IPS-NIHi11 (cell line): ENCODE measurements at regions not wholly inside any gene's neighbourhood (a gene's known extent, or its start where the extent isn't known, plus 50 kb on each side); places are given as distances from the start of the nearest gene placed in this dataset.
"Not testable (repeated sequence)": the region's sequence is repeated elsewhere in the genome, so short reads cannot be mapped to it uniquely, and the experiment has no call there.

Source experiments
- DNase-seq: peaks from one replicate; pipeline ENCODE4 v3.0.0; 2012; ENCODE audit warnings: mixed read lengths, low spot score

DNA sequence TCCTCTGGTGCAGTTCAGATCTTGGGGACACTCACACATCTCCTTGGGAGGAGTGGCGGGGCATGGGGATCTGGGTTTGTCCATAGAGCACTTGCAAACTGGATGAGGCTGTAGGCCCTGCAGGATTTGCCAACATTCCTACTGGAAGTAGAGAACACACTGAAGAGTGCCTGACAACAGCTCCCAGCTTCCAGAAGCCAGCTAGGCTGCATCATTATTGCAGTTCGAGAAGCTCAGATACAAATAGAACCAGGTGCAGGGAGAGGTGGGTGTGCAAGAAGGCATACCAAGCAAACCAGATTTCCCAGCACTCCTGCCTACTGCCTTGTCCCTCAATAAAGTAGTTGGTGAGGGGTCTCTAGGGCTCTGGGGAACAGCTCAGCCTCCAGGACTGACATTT is 52.5 kb downstream of the RHOB start:
- no peak for DNase-seq

DNA sequence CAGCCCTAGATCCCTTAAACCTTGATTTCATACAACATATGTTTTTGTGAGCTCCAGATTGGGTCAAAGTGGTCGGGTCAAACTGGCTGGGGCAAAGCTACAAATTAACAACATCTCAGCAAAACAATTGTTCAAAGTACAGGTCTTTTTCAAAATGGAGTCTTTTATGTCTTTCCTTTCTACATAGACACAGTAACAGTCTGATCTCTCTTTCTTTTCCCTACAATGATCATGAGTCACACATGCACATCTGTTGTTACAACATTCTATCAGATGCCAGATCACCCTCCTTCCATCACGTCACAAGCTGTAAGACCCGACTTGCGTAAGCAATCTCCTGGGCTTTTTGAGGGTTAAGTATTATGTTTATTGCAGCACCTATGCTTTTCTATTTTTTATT is 55.1 kb downstream of the RHOB start:
- DNase-seq, result no peak

DNA sequence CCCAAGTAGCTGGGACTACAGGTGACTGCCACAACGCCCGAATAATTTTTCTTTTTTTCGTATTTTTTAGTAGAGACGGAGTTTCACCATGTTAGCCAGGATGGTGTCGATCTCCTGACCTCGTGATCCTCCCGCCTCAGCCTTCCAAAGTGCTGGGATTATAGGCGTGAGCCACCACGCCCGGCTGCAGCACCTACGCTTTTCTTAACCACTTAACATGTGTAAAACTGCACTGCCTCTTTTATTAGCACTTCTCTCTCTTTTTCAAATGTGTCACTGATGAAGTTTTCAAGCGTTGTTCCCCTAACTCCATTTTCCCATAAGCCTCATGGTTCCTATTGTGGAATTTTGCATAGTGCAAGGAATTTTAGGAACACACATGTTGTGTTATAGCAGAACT is 55.6 kb downstream of the RHOB start:
- not testable (repeated sequence) for DNase-seq

GRCh38 chr2:20504174-20504573 is 57.3 kb downstream of the RHOB start:
- DNase-seq, result no peak

DNA sequence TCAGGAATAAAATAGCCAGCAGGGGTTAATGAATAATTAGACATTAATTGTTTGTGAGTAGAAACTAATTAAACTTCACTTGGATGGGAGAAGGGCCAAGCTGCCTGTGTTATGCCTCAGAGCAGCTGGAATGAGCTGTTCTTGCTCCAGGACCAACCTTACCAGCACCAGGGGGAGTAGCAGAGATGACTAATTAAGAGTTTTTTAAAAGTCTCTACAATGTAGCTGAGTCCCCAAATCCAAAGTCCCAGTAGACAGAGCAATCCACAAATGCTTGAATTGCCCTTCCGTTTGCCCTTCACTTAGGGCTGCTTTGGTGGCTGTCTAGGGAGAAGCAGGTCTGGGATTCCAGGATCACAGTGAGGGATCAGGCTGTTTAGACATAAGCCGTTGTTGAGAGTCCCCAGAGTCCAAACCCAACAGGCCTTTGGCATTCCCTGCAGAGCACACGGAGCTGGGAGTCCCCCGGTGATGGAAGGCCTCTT is 59.4 kb downstream of the RHOB start:
- DNase-seq, result no peak

GRCh38 chr2:20507166-20507692 is 60.4 kb downstream of the RHOB start:
- no peak for DNase-seq

DNA sequence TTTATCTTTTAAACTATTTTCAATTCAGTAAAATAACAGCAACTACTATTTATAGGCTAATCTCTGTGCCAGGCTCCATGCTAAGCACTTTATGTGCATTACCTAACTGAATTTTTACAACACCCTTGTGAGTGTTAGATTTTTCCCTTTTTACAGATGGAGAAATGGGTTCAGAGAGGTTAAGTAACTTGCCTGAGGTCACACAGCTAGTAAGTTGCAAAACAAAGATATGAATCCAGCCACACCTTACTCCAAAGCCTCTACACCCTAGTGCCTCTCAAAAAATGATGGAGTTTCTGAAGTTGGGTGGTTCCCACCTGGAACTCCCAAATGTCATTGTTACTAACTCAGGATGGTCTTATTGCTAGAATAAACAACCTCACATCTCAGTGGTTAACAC is 60.8 kb downstream of the RHOB start:
- no peak for DNase-seq

- no peak for DNase-seq
Observed at GRCh38 chr2:20509301-20509769, 62.5 kb downstream of the RHOB start.

- DNase-seq, result peak; percentile 91
Observed at GRCh38 chr2:20509770-20510490, 63.1 kb downstream of the RHOB start.

GRCh38 chr2:20511130-20511529 is 64.3 kb downstream of the RHOB start:
- no peak for DNase-seq

DNA sequence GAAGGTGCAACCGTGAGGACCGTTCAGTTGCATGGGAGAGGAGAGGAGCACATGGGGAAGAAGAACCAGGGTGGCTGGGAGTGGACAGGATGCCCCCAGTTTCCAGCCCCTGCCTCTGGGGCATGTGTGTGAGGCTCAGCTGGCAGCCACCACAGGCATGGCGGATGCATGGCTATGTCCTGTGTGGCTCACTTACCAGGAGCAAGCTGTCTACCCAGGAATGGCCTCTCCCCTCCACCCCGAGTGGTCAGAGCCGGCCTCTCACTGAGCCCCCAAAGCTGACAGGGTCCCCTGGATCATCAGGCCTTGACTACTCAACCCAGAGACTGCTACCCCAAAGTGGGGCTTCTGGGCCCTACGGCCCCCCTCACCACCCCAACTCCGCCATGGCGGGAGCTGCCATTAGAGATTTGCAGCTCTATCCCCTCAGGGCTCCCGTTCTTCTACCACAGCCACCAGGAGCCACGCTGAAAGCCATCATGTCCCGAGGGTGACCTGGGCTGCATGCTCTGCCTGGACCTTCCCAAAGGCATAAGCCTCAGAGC is 65.3 kb downstream of the RHOB start:
- DNase-seq, result no peak

- DNase-seq, result no peak
Observed at GRCh38 chr2:20513946-20514345, 67.1 kb downstream of the RHOB start.

DNA sequence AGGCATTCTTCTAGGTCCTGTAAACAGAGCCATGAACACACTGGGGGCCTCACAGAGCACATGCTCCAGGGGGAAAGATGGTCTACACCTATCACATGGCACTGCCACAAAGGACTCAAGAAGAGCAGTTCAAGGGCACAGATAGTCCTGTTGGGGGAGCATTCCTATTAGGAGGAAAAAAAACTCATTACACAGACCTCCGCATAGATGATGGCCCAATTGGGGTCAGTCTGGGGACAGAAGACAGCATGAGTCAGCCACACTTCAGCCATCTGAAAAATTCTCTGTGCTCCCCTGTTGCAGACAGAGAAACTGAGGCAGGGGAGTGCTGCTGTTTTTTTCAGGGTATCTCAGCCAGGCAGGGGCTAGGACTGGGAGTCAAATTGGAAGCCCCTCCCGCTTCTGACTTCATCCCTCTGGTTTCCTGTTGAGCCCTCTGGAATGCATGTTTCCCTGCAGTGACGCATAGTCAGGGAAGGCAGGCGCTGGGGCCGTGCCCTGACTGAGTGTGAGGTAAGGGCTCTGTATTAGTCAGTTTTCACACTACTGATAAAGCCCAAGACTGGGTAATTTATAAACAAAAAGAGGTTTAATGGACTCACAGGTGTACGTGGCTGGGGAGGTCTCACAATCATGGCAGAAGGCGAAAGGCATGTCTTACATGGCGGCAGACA is 67.9 kb downstream of the RHOB start:
- peak; percentile 55 for DNase-seq

- DNase-seq, result no peak
Observed at GRCh38 chr2:20515290-20516220, 68.7 kb downstream of the RHOB start.

GRCh38 chr2:20516291-20516645 is 69.4 kb downstream of the RHOB start:
- DNase-seq, result no peak

GRCh38 chr2:20516646-20517341 is 69.9 kb downstream of the RHOB start:
- no peak for DNase-seq

- no peak for DNase-seq
Observed at GRCh38 chr2:20519309-20519708, 72.4 kb downstream of the RHOB start.

GRCh38 chr2:20520128-20520527 is 73.3 kb downstream of the RHOB start:
- DNase-seq, result no peak

GRCh38 chr2:20521193-20521592 is 74.3 kb downstream of the RHOB start:
- DNase-seq, result no peak

- no peak for DNase-seq
Observed at GRCh38 chr2:20521682-20522189, 74.9 kb downstream of the RHOB start.
